Panc1 (cell line): ENCODE measurements at regions not wholly inside any gene's neighbourhood (a gene's known extent, or its start where the extent isn't known, plus 50 kb on each side); places are given as distances from the start of the nearest gene placed in this dataset.

ENCODE experiments used
- ATAC-seq: fragments of 200-7000 bp; cut with Tn5 transposase; 2 replicates; pipeline ENCODE4 v1.9.1; 2020; ENCODE audit warnings: mild to moderate bottlenecking, moderate library complexity
- BruUV-seq: library from RNA; stranded (reverse); fragments of 400-500 nt; replicated peaks from 2 replicates; lab custom pipeline; 2021; lab: Mats Ljungman, UMichigan
- CTCF ChIA-PET: fragments of 300-600 bp; sonication (Branson Sonifier 250); formaldehyde crosslinking; loops from one replicate; lab custom pipeline; 2022; ENCODE audit warnings: antibody characterized with exemption; lab: Charles Lee
- POLR2A ChIA-PET: fragments of 300-600 bp; sonication (Branson Sonifier 250); formaldehyde crosslinking; loops from one replicate; lab custom pipeline; 2022; ENCODE audit warnings: antibody characterized with exemption; lab: Charles Lee
- DNase-seq: peaks from one replicate; pipeline ENCODE4 v3.0.0-alpha.2; 2010; ENCODE audit warnings: low read depth, low spot score
- H3K27ac ChIP-seq: 2 replicates; pipeline ENCODE4 v1.5.1; 2011; ENCODE audit warnings: mild to moderate bottlenecking, low read length, inconsistent platforms
- H3K27me3 ChIP-seq: fragments of 200-500 bp; sonication (Bioruptor generic); 2 replicates; pipeline ENCODE4 v1.6.0; 2014; ENCODE audit warnings: low read length, inconsistent platforms; ENCODE audit not compliant: control insufficient read depth, insufficient read depth
- H3K36me3 ChIP-seq: fragments of 200-500 bp; sonication (Bioruptor generic); 2 replicates; pipeline ENCODE4 v1.5.1; 2014; ENCODE audit warnings: inconsistent platforms, mild to moderate bottlenecking, low read length, moderate library complexity; ENCODE audit not compliant: control insufficient read depth, insufficient read depth
- H3K4me1 ChIP-seq: 2 replicates; pipeline ENCODE4 v1.5.1; 2011; ENCODE audit warnings: inconsistent platforms, mild to moderate bottlenecking, low read length, moderate library complexity; ENCODE audit not compliant: control insufficient read depth, insufficient read depth
- H3K4me3 ChIP-seq, 2 experiments: 2 replicates each; pipeline ENCODE4 v1.5.1; 2011 to 2012; ENCODE audit warnings: low read depth in 2 of 2, low read length in 2 of 2, mild to moderate bottlenecking in 2 of 2, inconsistent platforms in 1 of 2, moderate library complexity in 1 of 2
- H3K9me3 ChIP-seq: fragments of 200-500 bp; sonication (Bioruptor generic); 2 replicates; pipeline ENCODE4 v1.5.1; 2014; ENCODE audit warnings: low read depth, mild to moderate bottlenecking, inconsistent platforms, low read length, moderate library complexity; ENCODE audit not compliant: control insufficient read depth, insufficient read depth
- POLR2AphosphoS5 ChIP-seq: IDR thresholded peaks from 2 replicates; pipeline ENCODE4 v1.6.1; 2012; ENCODE audit warnings: mild to moderate bottlenecking, low read depth, low read length, moderate library complexity
- SIN3A ChIP-seq: IDR thresholded peaks from 2 replicates; pipeline ENCODE4 v1.6.1; 2012; ENCODE audit warnings: low read depth, mild to moderate bottlenecking, low read length, moderate library complexity, borderline replicate concordance; ENCODE audit not compliant: insufficient read depth
- TCF7L2 ChIP-seq: IDR thresholded peaks from 2 replicates; pipeline ENCODE4 v1.6.1; 2011; ENCODE audit warnings: mild to moderate bottlenecking, low read depth, low read length, inconsistent platforms
- in situ Hi-C: cut with HindIII; loops from 2 replicates; pipeline ENCODE4 v1.10.0; 2016; ENCODE audit warnings: low sequenced_read_pairs, low pct_unique_long_range_greater_than_20kb
- intact Hi-C: fragments of 100-400 bp; cut with micrococcal nuclease; formaldehyde crosslinking; loops from one replicate; pipeline ENCODE4 v1.10.0; 2022; ENCODE audit not compliant: unreplicated experiment
- TF ChIP-seq, protein P1 (sequence below): fragments of 450-650 bp; IDR thresholded peaks from 2 replicates; pipeline ENCODE4 v1.5.1; 2017; ENCODE audit warnings: mild to moderate bottlenecking
- TF ChIP-seq, protein P2 (sequence below), 2 experiments: IDR thresholded peaks; 2 replicates each; pipeline ENCODE4 v1.6.1; 2011 to 2012; ENCODE audit warnings: low read depth in 2 of 2, control low read depth in 1 of 2, low read length in 1 of 2, mild to moderate bottlenecking in 1 of 2, moderate library complexity in 1 of 2; ENCODE audit not compliant: insufficient read depth in 1 of 2

DNA sequence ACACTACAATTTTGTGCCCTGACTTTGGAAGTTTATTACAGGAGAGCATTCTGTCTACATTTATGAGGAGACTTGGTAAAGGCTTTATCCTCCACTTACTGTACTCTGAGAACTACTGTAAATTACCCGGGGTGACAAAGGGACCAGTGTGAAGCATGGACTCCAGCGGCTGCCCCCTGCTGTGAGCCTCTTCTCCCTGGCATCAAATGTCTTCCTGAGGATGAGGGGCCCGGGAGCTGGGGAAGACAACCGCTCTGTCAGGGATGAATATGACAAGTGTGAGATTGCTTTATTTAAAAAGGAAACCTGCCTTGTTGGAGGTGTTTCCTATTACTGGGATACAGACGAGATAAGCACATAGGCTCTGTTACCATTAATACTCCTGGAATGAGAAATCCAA is 714.8 kb downstream of the CCSER2 start:
- BruUV-seq: no TSS peak
- intact Hi-C loops (no loop called here), in situ Hi-C loops (no loop called here)
- ChIA-PET CTCF (no interaction called here), POLR2A (no interaction called here)
- Histone ChIP-seq H3K27ac (no peak overlapping the region), H3K9me3 (no peaks in the 10 kb centered on the region), H3K36me3 (no peaks in the 10 kb centered on the region), H3K4me1 (no peaks in the 10 kb centered on the region), H3K4me3 (no peak overlapping the region), H3K27me3 (no peaks in the 10 kb centered on the region)
- TF ChIP-seq, protein P1, sequence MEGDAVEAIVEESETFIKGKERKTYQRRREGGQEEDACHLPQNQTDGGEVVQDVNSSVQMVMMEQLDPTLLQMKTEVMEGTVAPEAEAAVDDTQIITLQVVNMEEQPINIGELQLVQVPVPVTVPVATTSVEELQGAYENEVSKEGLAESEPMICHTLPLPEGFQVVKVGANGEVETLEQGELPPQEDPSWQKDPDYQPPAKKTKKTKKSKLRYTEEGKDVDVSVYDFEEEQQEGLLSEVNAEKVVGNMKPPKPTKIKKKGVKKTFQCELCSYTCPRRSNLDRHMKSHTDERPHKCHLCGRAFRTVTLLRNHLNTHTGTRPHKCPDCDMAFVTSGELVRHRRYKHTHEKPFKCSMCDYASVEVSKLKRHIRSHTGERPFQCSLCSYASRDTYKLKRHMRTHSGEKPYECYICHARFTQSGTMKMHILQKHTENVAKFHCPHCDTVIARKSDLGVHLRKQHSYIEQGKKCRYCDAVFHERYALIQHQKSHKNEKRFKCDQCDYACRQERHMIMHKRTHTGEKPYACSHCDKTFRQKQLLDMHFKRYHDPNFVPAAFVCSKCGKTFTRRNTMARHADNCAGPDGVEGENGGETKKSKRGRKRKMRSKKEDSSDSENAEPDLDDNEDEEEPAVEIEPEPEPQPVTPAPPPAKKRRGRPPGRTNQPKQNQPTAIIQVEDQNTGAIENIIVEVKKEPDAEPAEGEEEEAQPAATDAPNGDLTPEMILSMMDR: no peak
- TF ChIP-seq TCF7L2: no peak
- TF ChIP-seq, protein P2, sequence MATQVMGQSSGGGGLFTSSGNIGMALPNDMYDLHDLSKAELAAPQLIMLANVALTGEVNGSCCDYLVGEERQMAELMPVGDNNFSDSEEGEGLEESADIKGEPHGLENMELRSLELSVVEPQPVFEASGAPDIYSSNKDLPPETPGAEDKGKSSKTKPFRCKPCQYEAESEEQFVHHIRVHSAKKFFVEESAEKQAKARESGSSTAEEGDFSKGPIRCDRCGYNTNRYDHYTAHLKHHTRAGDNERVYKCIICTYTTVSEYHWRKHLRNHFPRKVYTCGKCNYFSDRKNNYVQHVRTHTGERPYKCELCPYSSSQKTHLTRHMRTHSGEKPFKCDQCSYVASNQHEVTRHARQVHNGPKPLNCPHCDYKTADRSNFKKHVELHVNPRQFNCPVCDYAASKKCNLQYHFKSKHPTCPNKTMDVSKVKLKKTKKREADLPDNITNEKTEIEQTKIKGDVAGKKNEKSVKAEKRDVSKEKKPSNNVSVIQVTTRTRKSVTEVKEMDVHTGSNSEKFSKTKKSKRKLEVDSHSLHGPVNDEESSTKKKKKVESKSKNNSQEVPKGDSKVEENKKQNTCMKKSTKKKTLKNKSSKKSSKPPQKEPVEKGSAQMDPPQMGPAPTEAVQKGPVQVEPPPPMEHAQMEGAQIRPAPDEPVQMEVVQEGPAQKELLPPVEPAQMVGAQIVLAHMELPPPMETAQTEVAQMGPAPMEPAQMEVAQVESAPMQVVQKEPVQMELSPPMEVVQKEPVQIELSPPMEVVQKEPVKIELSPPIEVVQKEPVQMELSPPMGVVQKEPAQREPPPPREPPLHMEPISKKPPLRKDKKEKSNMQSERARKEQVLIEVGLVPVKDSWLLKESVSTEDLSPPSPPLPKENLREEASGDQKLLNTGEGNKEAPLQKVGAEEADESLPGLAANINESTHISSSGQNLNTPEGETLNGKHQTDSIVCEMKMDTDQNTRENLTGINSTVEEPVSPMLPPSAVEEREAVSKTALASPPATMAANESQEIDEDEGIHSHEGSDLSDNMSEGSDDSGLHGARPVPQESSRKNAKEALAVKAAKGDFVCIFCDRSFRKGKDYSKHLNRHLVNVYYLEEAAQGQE (IDR thresholded peaks at IDR 0.05; ENCODE audit: insufficient read depth in 1 of 2, low read depth in 2 of 2, low read length in 1 of 2): no peak
- TF ChIP-seq POLR2AphosphoS5: no peak
- TF ChIP-seq SIN3A: no peak
- no peak for ATAC-seq
- no peak for DNase-seq

DNA sequence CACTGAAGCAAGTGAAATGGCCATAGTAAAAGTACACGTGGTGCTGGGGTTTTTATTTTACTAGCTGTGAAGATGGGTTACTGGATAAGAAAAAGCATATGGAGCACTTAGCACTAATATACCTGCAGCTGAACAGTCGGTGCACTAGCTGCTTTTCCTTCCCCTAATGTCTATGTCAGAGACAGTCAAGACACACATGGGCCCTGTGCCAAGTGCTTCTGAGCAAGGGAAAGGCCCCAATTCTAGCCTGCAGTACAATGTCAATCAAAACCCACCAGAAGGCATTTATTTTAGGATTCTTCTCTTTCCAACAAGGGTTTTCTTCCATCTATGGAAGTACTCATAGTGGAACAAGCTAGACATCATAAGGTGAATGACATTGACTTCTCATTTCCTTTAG is 716.7 kb downstream of the CCSER2 start:
- Histone ChIP-seq H3K27ac (no peak overlapping the region), H3K27me3 (no peaks in the 10 kb centered on the region), H3K36me3 (no peaks in the 10 kb centered on the region), H3K4me1 (no peaks in the 10 kb centered on the region), H3K9me3 (no peaks in the 10 kb centered on the region), H3K4me3 (no peak overlapping the region)
- DNase-seq (no peak), ATAC-seq (no peak)
- no TSS peak for BruUV-seq
- no peak for TF ChIP-seq POLR2AphosphoS5
- TF ChIP-seq TCF7L2: no peak
- TF ChIP-seq, protein P2 (IDR thresholded peaks at IDR 0.05; ENCODE audit: insufficient read depth in 1 of 2, low read depth in 2 of 2, low read length in 1 of 2): no peak
- no peak for TF ChIP-seq SIN3A
- TF ChIP-seq, protein P1: no peak
- ChIA-PET POLR2A (no interaction called here), CTCF (no interaction called here)
- intact Hi-C loops: no loop called here
- in situ Hi-C loops: no loop called here
